ENCODE measurements at regions not wholly inside any gene's neighbourhood (a gene's known extent, or its start where the extent isn't known, plus 50 kb on each side); places are given as distances from the start of the nearest gene placed in this dataset.

DNA sequence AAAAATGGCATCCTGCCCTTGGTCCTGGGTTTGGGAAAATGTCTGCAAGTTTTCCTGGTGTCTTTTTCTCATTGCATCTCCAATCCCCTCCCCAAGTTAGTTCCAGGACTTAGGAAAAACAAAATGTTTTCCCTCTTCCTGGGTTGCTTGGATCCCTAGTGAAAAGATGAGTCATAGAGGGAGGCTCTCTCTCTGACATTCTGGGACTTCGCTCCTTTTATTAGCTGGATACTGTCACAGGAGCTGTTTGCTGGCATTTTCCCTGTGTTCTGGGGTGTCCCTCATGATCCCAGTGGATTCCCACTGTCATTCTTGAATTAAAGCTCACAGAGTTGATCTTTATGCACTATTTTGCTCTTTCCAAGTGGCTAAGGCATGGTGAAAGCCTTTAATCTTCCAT, 316.4 kb upstream of the MBL2 start:
- Mint-ChIP-seq H3K4me3 (no peak overlapping the region), H3K27ac (no peak overlapping the region), H3K4me1 (no peaks in the 10 kb centered on the region), H3K36me3 (no peaks in the 10 kb centered on the region), H3K27me3 (no peaks in the 10 kb centered on the region), H3K9me3 (peaks cover 18 to 36% (median 28%) of the 10 kb centered on the region in 5 donors)
- no peaks in the 10 kb centered on the region for H3K9me3 ChIP-seq (ENCODE audit: low read length)
- no peak overlapping the region for H3K27ac ChIP-seq (ENCODE audit: low read depth, low read length)
- H3K27me3 ChIP-seq (ENCODE audit: insufficient read depth, low read length, poor library complexity, severe bottlenecking) = no peaks in the 10 kb centered on the region
- no peaks in the 10 kb centered on the region for H3K36me3 ChIP-seq (ENCODE audit: insufficient read depth, low read length)
- no peak for DNase-seq
- H3K4me3 ChIP-seq (ENCODE audit: low read length) = no peak overlapping the region
- POLR2A ChIA-PET = no interaction called here
- CTCF ChIA-PET = no interaction called here
- no peaks in the 10 kb centered on the region for H3K4me1 ChIP-seq (ENCODE audit: insufficient read depth, low read length)

DNA sequence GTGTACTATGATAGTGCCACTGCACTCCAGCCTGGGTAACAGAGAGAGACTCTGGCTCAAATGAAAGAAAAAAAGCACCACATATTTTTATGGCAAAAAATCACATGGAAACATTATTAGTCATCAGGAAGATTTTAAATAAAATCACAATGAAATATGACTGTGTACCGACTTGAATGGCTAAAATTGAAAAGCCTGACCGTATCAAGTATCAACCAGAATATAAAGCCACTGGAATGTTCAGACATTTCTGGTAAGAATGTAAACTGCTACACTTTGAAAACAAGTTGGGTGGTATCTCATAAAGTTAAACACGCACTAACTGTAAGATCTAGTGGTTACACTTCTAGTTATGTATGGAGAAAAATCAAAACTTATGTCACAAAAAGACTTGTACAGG, 306.7 kb upstream of the MBL2 start:
- ChIA-PET POLR2A (no interaction called here), CTCF (no interaction called here)
- Histone ChIP-seq H3K27ac (ENCODE audit: low read depth, low read length) (no peak overlapping the region), H3K27me3 (ENCODE audit: insufficient read depth, low read length, poor library complexity, severe bottlenecking) (no peaks in the 10 kb centered on the region), H3K36me3 (ENCODE audit: insufficient read depth, low read length) (no peaks in the 10 kb centered on the region), H3K4me3 (ENCODE audit: low read length) (no peak overlapping the region), H3K4me1 (ENCODE audit: insufficient read depth, low read length) (no peaks in the 10 kb centered on the region), H3K9me3 (ENCODE audit: low read length) (no peaks in the 10 kb centered on the region)
- no peak for DNase-seq
- Mint-ChIP-seq H3K9me3 (peaks cover 7 to 38% (median 15%) of the 10 kb centered on the region in 5 donors), H3K36me3 (no peaks in the 10 kb centered on the region), H3K27ac (no peak overlapping the region), H3K4me3 (no peak overlapping the region), H3K27me3 (no peaks in the 10 kb centered on the region), H3K4me1 (no peaks in the 10 kb centered on the region)

DNA sequence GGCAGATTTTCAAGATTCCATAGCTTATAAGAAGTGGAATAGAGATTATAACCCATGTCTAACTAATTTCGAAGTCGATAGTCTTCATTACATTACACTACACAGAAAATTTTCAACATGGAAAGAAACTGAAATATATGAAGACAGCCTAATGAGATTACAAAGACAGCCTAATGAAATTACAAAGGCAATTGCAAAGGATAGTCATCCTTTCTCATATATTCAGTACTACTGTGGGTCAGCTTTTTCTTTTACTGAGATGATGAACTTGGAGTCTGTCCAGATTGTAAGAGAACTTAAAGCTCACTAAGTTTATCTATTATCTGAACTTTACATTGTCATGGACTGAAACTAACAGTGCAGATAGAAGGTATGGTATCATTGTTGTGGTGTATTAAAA, 304.4 kb upstream of the MBL2 start:
- Histone ChIP-seq H3K27me3 (ENCODE audit: insufficient read depth, low read length, poor library complexity, severe bottlenecking) (no peaks in the 10 kb centered on the region), H3K4me3 (ENCODE audit: low read length) (no peak overlapping the region), H3K4me1 (ENCODE audit: insufficient read depth, low read length) (no peaks in the 10 kb centered on the region), H3K36me3 (ENCODE audit: insufficient read depth, low read length) (no peaks in the 10 kb centered on the region), H3K27ac (ENCODE audit: low read depth, low read length) (no peak overlapping the region), H3K9me3 (ENCODE audit: low read length) (no peaks in the 10 kb centered on the region)
- Mint-ChIP-seq H3K27me3 (no peaks in the 10 kb centered on the region), H3K4me3 (no peak overlapping the region), H3K27ac (no peak overlapping the region), H3K36me3 (peaks cover 0 to 1% (median 0%) of the 10 kb centered on the region in 3 donors), H3K9me3 (peaks cover 2 to 34% (median 17%) of the 10 kb centered on the region in 5 donors), H3K4me1 (no peaks in the 10 kb centered on the region)
- ChIA-PET CTCF (no interaction called here), POLR2A (no interaction called here)
- DNase-seq = no peak

DNA sequence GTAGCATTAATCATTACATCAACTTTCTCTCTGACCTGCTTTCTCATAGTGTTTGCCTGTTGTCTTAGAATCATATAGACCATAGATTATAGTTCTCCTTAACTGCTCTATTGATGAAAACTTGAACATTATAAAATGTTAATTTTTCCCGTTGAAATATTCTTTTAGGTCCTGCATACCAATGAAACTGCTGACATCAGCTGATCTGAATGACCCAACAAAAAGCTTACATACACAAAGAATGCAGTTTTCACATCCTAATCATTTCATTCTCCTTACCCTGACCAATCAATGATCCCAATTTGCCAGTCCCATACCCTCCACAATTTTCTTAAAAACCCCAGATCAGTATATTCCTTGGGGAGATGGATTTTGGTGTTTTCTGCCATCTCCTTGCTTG, 302.9 kb upstream of the MBL2 start:
- Mint-ChIP-seq H3K4me1 (no peaks in the 10 kb centered on the region), H3K27me3 (no peaks in the 10 kb centered on the region), H3K9me3 (peaks cover 0 to 25% (median 11%) of the 10 kb centered on the region in 5 donors), H3K27ac (no peak overlapping the region), H3K36me3 (peaks cover 0 to 1% (median 0%) of the 10 kb centered on the region in 3 donors), H3K4me3 (no peak overlapping the region)
- Histone ChIP-seq H3K4me1 (ENCODE audit: insufficient read depth, low read length) (no peaks in the 10 kb centered on the region), H3K9me3 (ENCODE audit: low read length) (no peaks in the 10 kb centered on the region), H3K36me3 (ENCODE audit: insufficient read depth, low read length) (no peaks in the 10 kb centered on the region), H3K4me3 (ENCODE audit: low read length) (no peak overlapping the region), H3K27me3 (ENCODE audit: insufficient read depth, low read length, poor library complexity, severe bottlenecking) (no peaks in the 10 kb centered on the region), H3K27ac (ENCODE audit: low read depth, low read length) (no peak overlapping the region)
- CTCF ChIA-PET = no interaction called here
- POLR2A ChIA-PET = no interaction called here
- no peak for DNase-seq

DNA sequence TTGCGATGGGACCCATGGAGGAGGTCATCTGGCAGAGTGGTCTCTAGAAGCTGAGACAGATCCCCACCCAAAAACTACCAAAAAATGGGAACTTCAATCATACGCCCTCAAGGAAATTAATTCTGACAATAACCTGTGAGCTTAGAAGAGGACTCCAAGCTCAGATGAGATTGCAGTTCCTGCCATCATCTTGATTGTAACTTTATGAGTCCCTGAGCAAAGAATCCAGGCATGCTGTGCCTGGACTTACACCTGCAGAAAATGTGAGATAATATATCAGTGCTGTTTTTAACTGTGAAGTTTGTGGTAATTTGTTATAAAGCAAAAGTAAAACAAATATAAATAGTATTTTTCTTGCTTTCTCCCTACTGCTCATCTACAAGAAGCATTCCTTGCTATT, 299.6 kb upstream of the MBL2 start:
- Mint-ChIP-seq H3K4me1 (no peaks in the 10 kb centered on the region), H3K27ac (no peak overlapping the region), H3K36me3 (peaks cover 0 to 1% (median 0%) of the 10 kb centered on the region in 3 donors), H3K4me3 (no peak overlapping the region), H3K27me3 (peaks cover 0 to 2% of the 10 kb centered on the region in 2 donors), H3K9me3 (peaks cover 6 to 18% (median 8%) of the 10 kb centered on the region in 5 donors)
- CTCF ChIA-PET = no interaction called here
- DNase-seq = no peak
- no peaks in the 10 kb centered on the region for H3K36me3 ChIP-seq (ENCODE audit: insufficient read depth, low read length)
- no peak overlapping the region for H3K27ac ChIP-seq (ENCODE audit: low read depth, low read length)
- no peaks in the 10 kb centered on the region for H3K4me1 ChIP-seq (ENCODE audit: insufficient read depth, low read length)
- POLR2A ChIA-PET = no interaction called here
- H3K27me3 ChIP-seq (ENCODE audit: insufficient read depth, low read length, poor library complexity, severe bottlenecking) = no peaks in the 10 kb centered on the region
- no peak overlapping the region for H3K4me3 ChIP-seq (ENCODE audit: low read length)
- H3K9me3 ChIP-seq (ENCODE audit: low read length) = no peaks in the 10 kb centered on the region

DNA sequence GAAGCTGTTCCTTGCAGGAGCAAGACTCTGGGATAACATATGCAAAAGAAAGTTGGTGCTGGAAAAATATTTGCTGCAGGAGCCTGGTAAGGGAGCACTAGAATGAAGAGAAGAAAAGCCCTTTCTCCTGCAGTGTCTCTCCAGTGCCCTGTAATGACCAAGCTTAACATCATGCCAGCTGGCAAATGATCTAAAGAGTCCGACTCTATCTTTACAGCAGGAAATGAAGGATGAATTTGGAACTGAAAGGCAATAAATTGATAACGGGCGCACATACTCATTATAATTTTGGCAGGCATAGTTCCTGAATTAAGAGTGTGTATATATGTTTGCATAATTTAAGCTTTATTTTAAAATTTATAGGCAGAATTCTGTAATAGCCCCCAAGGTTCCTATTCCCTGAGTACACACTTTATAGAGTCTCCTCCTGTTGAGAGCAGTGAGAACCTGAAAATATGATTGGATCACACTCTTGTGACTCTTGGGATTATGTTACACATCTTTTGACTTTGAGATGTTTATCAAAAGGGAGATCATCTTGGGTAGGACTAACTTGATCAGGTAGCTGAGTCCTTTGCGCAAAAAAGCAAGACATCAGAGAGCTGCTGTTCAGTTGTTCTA, 299.0 kb upstream of the MBL2 start:
- Mint-ChIP-seq H3K9me3 (peaks cover 6 to 19% (median 9%) of the 10 kb centered on the region in 5 donors), H3K27me3 (peaks cover 0 to 2% of the 10 kb centered on the region in 2 donors), H3K36me3 (peaks cover 0 to 1% (median 0%) of the 10 kb centered on the region in 3 donors), H3K4me1 (no peaks in the 10 kb centered on the region), H3K4me3 (no peak overlapping the region), H3K27ac (no peak overlapping the region)
- H3K36me3 ChIP-seq (ENCODE audit: insufficient read depth, low read length) = no peaks in the 10 kb centered on the region
- H3K9me3 ChIP-seq (ENCODE audit: low read length) = no peaks in the 10 kb centered on the region
- ChIA-PET POLR2A (no interaction called here), CTCF (no interaction called here)
- H3K4me3 ChIP-seq (ENCODE audit: low read length) = no peak overlapping the region
- H3K27ac ChIP-seq (ENCODE audit: low read depth, low read length) = no peak overlapping the region
- DNase-seq = no peak
- H3K4me1 ChIP-seq (ENCODE audit: insufficient read depth, low read length) = no peaks in the 10 kb centered on the region
- H3K27me3 ChIP-seq (ENCODE audit: insufficient read depth, low read length, poor library complexity, severe bottlenecking) = no peaks in the 10 kb centered on the region

DNA sequence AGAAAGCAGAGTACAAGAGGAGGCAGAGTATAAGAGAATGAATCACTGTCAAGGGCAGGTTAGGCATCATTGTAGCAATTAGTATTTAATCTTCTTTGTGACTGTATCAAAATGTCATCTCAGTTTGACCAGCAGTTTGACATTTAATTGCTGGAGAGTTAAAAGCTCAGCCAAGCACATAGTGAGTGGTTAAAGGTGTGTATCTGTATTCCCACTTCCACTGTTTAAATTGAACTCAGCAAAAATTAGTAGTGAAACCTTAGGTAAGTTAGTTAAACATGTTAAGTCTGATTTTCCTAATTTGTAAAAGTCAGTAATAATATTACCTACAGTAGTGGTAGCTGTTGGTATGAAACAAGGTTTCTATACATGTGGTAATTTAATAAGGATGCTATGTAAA, 296.4 kb upstream of the MBL2 start:
- H3K4me1 Mint-ChIP-seq = no peaks in the 10 kb centered on the region
- H3K36me3 Mint-ChIP-seq = peaks cover 0 to 1% (median 0%) of the 10 kb centered on the region in 3 donors
- CTCF ChIA-PET = no interaction called here
- Histone ChIP-seq H3K4me1 (ENCODE audit: insufficient read depth, low read length) (no peaks in the 10 kb centered on the region), H3K27ac (ENCODE audit: low read depth, low read length) (no peak overlapping the region), H3K4me3 (ENCODE audit: low read length) (no peak overlapping the region), H3K9me3 (ENCODE audit: low read length) (no peaks in the 10 kb centered on the region), H3K36me3 (ENCODE audit: insufficient read depth, low read length) (no peaks in the 10 kb centered on the region), H3K27me3 (ENCODE audit: insufficient read depth, low read length, poor library complexity, severe bottlenecking) (no peaks in the 10 kb centered on the region)
- H3K27me3 Mint-ChIP-seq = peaks cover 0 to 2% of the 10 kb centered on the region in 2 donors
- POLR2A ChIA-PET = no interaction called here
- no peak overlapping the region for H3K27ac Mint-ChIP-seq
- DNase-seq = no peak
- peaks cover 4 to 14% (median 8%) of the 10 kb centered on the region in 5 donors for H3K9me3 Mint-ChIP-seq
- no peak overlapping the region for H3K4me3 Mint-ChIP-seq

DNA sequence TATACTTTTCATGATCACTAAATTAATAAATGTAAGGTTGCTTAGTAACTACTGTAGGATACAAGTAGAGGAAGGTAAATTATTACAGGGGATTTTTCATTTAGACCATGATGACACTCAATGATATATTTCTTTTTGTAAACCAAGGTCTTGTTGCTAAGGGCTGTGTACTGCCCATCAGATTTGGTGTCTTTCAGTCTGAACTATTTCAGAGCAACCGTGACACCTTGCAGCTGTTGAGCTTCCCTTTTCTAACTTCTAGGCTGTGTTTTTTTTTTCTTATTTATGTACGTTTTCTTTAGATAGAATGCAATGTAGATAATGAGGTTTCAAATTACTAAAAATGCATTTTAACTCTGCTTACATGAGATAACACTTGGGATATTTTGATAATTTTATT, 292.0 kb upstream of the MBL2 start:
- POLR2A ChIA-PET = no interaction called here
- Mint-ChIP-seq H3K4me3 (no peak overlapping the region), H3K9me3 (peaks cover 8 to 44% (median 16%) of the 10 kb centered on the region in 5 donors), H3K27me3 (peaks cover 0 to 2% of the 10 kb centered on the region in 2 donors), H3K36me3 (no peaks in the 10 kb centered on the region), H3K27ac (no peak overlapping the region), H3K4me1 (no peaks in the 10 kb centered on the region)
- H3K27ac ChIP-seq (ENCODE audit: low read depth, low read length) = no peak overlapping the region
- DNase-seq = no peak
- no peaks in the 10 kb centered on the region for H3K27me3 ChIP-seq (ENCODE audit: insufficient read depth, low read length, poor library complexity, severe bottlenecking)
- no peaks in the 10 kb centered on the region for H3K36me3 ChIP-seq (ENCODE audit: insufficient read depth, low read length)
- no peaks in the 10 kb centered on the region for H3K4me1 ChIP-seq (ENCODE audit: insufficient read depth, low read length)
- H3K4me3 ChIP-seq (ENCODE audit: low read length) = no peak overlapping the region
- H3K9me3 ChIP-seq (ENCODE audit: low read length) = no peaks in the 10 kb centered on the region
- CTCF ChIA-PET = no interaction called here

DNA sequence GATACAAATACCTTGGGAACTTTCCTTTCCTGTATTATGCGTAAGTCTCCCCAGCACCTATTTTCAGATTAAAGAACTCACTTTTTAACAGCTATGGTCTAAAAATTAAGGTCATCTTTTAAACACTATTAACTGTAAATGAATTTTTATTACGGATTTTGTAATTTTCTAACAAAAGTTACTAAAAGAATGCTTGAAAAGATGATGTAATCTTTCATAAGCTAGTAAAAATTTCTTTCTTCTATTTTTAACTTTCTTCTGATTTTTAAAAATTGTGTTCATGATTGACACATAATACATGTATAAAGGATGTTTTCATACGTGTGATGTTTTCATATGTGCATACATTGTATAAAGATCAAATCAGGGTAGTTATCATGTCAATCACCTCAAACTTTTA, 291.2 kb upstream of the MBL2 start:
- ChIA-PET CTCF (no interaction called here), POLR2A (no interaction called here)
- peaks cover 8 to 41% (median 16%) of the 10 kb centered on the region in 5 donors for H3K9me3 Mint-ChIP-seq
- Histone ChIP-seq H3K27ac (ENCODE audit: low read depth, low read length) (no peak overlapping the region), H3K4me3 (ENCODE audit: low read length) (no peak overlapping the region), H3K36me3 (ENCODE audit: insufficient read depth, low read length) (no peaks in the 10 kb centered on the region), H3K9me3 (ENCODE audit: low read length) (no peaks in the 10 kb centered on the region), H3K27me3 (ENCODE audit: insufficient read depth, low read length, poor library complexity, severe bottlenecking) (no peaks in the 10 kb centered on the region), H3K4me1 (ENCODE audit: insufficient read depth, low read length) (no peaks in the 10 kb centered on the region)
- no peaks in the 10 kb centered on the region for H3K4me1 Mint-ChIP-seq
- no peaks in the 10 kb centered on the region for H3K36me3 Mint-ChIP-seq
- DNase-seq = no peak
- H3K4me3 Mint-ChIP-seq = no peak overlapping the region
- H3K27ac Mint-ChIP-seq = no peak overlapping the region
- H3K27me3 Mint-ChIP-seq = peaks cover 0 to 2% of the 10 kb centered on the region in 2 donors

All from CD8-positive, alpha-beta memory T cell (primary cell).